ENCODE measurements at regions not wholly inside any gene's neighbourhood (a gene's known extent, or its start where the extent isn't known, plus 50 kb on each side); places are given as distances from the start of the nearest gene placed in this dataset.
A peak's percentile ranks its signal among the peaks of the same experiment; 100 is the strongest.

DNA sequence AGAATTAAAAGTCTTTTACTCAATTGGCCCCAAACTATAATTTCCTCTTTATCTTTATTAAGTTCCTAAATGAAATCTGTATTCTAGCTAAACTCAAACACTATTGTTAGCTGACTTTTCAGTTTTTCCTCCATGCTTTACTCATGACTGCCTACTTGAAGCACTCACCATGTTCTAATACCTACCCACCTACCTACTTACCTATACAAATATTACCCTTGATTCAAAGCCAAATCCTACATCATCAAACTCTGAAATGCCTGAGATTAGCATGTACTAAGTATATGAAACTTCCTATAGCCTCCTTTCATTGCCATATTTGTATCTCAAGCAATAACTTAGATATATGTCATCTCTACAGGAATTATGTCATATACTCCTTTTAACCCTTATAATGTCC, 259.7 kb downstream of the HDGFL1 start:
- peak overlapping the region in 1 of 5 donors; percentile 62 for H3K27ac ChIP-seq
- TF ChIP-seq, protein P1, sequence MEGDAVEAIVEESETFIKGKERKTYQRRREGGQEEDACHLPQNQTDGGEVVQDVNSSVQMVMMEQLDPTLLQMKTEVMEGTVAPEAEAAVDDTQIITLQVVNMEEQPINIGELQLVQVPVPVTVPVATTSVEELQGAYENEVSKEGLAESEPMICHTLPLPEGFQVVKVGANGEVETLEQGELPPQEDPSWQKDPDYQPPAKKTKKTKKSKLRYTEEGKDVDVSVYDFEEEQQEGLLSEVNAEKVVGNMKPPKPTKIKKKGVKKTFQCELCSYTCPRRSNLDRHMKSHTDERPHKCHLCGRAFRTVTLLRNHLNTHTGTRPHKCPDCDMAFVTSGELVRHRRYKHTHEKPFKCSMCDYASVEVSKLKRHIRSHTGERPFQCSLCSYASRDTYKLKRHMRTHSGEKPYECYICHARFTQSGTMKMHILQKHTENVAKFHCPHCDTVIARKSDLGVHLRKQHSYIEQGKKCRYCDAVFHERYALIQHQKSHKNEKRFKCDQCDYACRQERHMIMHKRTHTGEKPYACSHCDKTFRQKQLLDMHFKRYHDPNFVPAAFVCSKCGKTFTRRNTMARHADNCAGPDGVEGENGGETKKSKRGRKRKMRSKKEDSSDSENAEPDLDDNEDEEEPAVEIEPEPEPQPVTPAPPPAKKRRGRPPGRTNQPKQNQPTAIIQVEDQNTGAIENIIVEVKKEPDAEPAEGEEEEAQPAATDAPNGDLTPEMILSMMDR (IDR thresholded peaks at IDR 0.05) = no peak
- TF ChIP-seq EP300 (IDR thresholded peaks at IDR 0.05) = no peak
- DNase-seq = peak in 1 of 2 donors; percentile 18

GRCh38 chr6:22830463-22830862, 261.1 kb downstream of the HDGFL1 start:
- TF ChIP-seq POLR2AphosphoS5 (IDR thresholded peaks at IDR 0.05) (no peak), POLR2A (IDR thresholded peaks at IDR 0.05) (no peak), EP300 (IDR thresholded peaks at IDR 0.05) (no peak)
- TF ChIP-seq, protein P1 (IDR thresholded peaks at IDR 0.05) = no peak
- Histone ChIP-seq H3K27ac (no peak overlapping the region), H3K36me3 (no peaks in the 10 kb centered on the region), H3K27me3 (no peaks in the 10 kb centered on the region), H3K9me3 (no peaks in the 10 kb centered on the region), H3K4me3 (no peak overlapping the region), H3K4me1 (peaks cover 4 to 18% (median 11%) of the 10 kb centered on the region in 4 donors)
- intact Hi-C loops (cut with DNase I; ENCODE audit: low total_unique reads) = no loop called here
- 61 to 78% (median 66%) methylated on average over 3 of the region's 3 CpGs for WGBS, 5 donors
- DNase-seq = no peak

More for the DNA sequence above, 259.7 kb downstream of the HDGFL1 start:
- peaks cover 4 to 18% (median 11%) of the 10 kb centered on the region in 4 donors for H3K4me1 ChIP-seq
- no peak overlapping the region for H3K4me3 ChIP-seq
- no peaks in the 10 kb centered on the region for H3K36me3 ChIP-seq
- intact Hi-C loops (cut with DNase I; ENCODE audit: low total_unique reads) = no loop called here
- no peaks in the 10 kb centered on the region for H3K27me3 ChIP-seq
- no peaks in the 10 kb centered on the region for H3K9me3 ChIP-seq

DNA sequence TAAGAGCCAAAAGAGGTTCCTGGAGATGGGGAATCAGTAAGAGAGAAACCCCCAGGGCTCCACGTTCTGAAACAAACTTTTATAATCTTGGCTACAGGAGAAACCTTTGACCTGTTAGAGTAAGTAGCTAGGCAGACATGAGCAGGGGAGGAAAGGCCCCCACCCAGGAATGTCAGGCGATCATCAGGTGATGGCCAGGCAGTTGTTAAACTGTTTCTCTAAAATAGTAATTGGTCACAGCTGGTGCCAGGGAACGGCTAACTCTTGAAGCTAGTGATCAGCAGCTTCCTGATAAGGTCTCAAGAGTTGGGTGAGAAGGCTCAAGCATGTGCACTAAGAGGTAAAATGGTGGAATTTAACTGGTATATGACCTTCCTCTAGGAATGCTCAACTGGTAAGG, 263.8 kb downstream of the HDGFL1 start:
- DNase-seq = no peak
- Histone ChIP-seq H3K4me3 (no peak overlapping the region), H3K27ac (no peak overlapping the region)

DNA sequence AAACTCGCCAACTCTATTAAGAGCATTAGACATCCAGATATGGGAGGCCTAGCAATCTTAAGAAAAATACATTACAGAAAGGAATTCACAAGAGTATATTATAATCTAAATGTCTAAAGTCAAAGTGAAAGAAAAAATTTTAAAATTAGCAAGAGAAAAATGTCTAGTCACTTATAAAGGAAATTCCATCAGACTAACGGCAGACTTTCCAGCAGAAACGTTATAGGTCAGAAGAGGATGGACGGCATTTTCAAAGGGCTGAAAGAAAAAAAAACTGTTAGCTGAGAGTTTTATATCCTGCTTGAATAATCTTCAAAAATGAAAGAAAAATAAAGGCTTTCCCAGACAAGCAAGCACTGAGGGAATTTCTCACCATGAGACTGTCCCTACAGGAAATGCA, 269.0 kb downstream of the HDGFL1 start:
- Histone ChIP-seq H3K4me1 (no peaks in the 10 kb centered on the region), H3K27me3 (no peaks in the 10 kb centered on the region), H3K27ac (no peak overlapping the region), H3K4me3 (no peak overlapping the region), H3K9me3 (peaks cover 0 to 13% (median 4%) of the 10 kb centered on the region in 4 donors), H3K36me3 (no peaks in the 10 kb centered on the region)
- intact Hi-C loops (cut with DNase I; ENCODE audit: low total_unique reads) = no loop called here
- 87 to 94% (median 93%) methylated on average over 4 of the region's 4 CpGs for WGBS, 5 donors
- no peak for TF ChIP-seq POLR2A (IDR thresholded peaks at IDR 0.05)
- TF ChIP-seq POLR2AphosphoS5 (IDR thresholded peaks at IDR 0.05) = no peak
- TF ChIP-seq EP300 (IDR thresholded peaks at IDR 0.05) = no peak
- TF ChIP-seq, protein P1 (IDR thresholded peaks at IDR 0.05) = no peak
- DNase-seq = no peak

More for the DNA sequence above, 263.8 kb downstream of the HDGFL1 start:
- H3K9me3 ChIP-seq = peaks cover 0 to 3% (median under 1%) of the 10 kb centered on the region in 4 donors
- intact Hi-C loops (cut with DNase I; ENCODE audit: low total_unique reads) = no loop called here
- H3K36me3 ChIP-seq = no peaks in the 10 kb centered on the region
- peaks cover 3 to 15% (median 7%) of the 10 kb centered on the region in 4 donors for H3K4me1 ChIP-seq
- 57 to 80% (median 63%) methylated on average over 3 of the region's 3 CpGs for WGBS, 5 donors
- TF ChIP-seq EP300 (IDR thresholded peaks at IDR 0.05) (no peak), POLR2AphosphoS5 (IDR thresholded peaks at IDR 0.05) (no peak), POLR2A (IDR thresholded peaks at IDR 0.05) (no peak)
- TF ChIP-seq, protein P1 (IDR thresholded peaks at IDR 0.05) = no peak
- no peaks in the 10 kb centered on the region for H3K27me3 ChIP-seq

Measured in stomach (tissue), 8 donors.